NCI-H748 treated with DMSO at 0.1 percent for 48 hours (cell line): ENCODE measurements at regions not wholly inside any gene's neighbourhood (a gene's known extent, or its start where the extent isn't known, plus 50 kb on each side); places are given as distances from the start of the nearest gene placed in this dataset.
"Not testable (repeated sequence)": the region's sequence is repeated elsewhere in the genome, so short reads cannot be mapped to it uniquely, and the experiment has no call there.

ENCODE experiments used
- DNase-seq: peaks from one replicate; lab custom pipeline; 2025; lab: John Stamatoyannopoulos, UW

DNA sequence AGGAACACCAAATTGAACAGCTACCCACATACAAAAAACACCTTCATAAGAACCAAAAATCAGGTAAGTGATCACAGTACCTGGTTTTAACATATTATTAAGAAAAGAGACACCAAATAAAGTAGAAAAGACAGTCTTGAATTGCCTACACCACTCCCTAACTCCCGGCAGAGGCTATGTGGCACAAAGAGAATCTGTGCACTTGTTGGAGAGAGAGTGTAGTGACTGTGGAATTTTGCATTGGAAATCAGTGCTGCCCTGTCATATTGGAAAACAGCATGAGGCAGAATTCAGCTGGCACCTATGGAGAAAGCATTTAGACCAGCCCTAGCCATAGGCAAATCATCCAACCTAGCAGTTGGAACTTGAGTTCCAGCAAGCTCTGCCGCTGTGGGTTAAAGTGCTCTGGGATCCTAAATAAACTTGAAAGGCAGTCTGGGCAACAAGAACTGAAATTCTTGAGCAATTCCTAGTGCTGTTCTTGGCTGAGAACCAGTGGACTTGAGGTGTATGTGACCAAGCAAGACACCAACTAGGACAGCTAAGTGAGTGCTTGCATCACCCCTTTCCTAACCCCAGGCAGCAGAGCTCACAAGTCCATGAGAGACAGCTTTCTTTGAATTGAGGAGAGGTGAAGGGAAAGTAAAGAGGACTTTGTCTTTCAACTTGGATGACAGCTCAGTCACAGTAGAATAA is 969.6 kb upstream of the ALCAM start:
- DNase-seq: no peak

DNA sequence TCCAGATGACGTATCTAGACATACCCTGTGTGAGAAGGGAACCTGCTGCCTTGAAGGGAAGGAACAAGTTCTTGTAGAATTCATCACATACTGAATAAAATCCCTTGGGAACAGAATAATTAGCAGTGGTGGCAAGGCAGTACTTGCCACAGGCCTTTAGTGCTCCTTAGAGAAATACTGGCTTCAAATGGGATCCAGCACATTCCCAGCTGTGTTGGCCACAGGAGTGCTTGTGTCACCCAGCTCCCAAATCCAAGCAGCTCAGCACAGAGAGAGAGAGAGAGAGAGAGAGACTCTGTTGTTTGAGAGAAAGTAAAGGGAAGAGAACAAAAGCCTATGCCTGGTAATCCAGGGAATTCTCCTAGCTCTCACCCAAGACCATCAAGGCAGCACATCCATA is 969.0 kb upstream of the ALCAM start:
- DNase-seq: no peak

DNA sequence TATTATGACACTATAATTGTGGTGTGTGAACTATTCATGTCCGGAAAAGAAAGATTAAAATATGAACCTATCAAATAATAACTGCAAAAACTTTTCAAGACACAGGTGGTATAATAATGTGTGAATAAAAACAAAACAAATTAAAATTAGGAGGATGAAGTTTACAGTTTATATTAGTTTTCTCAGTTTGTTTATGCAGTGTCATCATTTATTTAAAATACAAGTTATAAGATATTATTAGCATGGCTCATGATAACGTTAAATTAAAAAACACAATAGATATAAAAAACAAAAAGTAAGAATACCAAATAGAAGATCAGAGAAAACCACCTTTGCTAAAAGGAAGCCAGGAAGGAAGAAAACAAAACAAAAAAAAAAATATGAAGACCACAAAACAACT is 963.8 kb upstream of the ALCAM start:
- DNase-seq: no peak

DNA sequence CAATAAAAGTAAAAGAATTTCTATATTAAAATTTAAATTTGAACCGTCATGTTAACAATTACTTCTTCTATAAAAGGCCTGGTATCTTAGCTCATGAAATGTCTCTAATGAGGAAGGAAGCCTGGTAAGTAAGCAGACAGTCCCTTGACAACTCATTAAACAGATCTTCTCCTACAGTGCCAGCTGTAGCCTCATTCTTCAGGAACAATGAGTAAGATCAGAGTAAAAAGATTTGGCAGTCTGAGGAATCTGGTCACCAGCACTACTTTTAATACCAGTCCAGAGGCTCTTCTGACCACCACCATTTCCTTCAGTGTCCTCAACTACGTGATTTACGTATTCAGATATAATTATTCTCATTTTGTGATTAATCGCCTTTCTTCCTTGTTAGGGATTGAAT is 955.0 kb upstream of the ALCAM start:
- no peak for DNase-seq

DNA sequence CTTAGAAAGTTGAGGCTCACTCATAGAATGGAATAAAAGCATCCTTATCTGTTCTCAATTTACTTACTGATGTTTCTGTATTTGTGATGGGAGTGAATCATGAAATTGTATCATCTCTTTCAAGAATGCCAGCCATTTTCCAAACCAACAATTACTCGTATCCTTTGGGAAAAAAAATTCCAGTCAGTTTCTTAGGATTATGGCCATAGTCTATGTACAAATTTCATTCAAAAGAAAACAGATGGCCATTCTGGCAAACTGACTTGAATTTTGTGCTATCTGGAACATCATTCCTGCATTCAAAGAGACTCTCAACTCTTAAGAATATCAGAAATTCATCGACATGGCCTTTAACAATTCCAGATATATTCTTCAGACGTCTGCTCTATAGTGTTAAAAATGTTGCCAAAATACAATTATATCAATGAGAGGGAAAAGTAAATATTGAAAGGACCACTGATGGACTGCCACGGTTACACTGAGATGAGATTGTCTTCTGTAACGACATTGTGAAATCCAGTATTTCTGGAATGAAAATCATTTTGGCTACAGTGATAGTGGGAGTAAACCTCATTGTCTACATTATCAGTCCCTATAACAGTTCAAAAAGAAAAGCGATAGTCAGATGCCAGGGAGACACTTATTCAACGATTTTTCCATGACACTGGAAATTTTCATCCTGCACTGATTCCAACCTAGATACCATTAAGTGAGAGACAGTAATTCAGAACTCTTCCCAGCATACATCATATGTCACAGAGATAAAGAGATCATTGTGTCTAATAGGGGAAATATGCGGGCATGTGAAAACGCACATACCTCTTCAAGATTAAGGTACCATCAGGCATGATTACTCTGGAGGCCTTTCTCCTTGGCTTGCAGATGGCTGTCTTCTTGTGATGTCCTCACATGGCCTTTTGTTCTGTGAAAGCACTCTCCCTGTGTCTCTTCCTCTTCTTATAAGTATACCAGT is 953.8 kb upstream of the ALCAM start:
- DNase-seq: no peak

DNA sequence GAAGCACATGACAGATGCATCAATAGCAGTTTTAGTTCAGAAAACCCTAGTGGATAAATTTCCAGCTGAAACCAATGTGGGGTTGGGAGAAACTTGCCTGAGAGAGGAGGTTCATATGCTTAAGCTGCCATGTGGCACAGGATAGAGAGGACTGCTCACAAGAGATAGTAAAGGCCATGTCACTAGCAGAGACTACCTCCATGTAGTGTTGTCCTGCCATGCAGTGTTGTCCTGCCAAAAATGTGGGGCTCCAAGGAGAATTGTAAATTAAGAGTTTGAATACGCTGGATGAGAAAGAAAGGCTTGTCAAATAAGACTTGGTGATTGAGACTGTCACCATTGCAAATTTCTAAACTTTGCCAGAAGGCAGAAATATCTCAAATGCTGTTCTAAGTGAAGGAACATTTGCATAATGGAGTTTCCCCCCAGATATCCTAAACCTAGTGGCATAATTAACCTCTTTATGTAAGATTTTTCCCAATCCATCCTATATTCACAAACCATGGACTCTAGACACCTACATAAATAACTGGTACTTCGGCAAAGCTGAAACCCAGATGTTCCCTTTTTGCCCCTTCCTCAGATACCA is 938.3 kb upstream of the ALCAM start:
- no peak for DNase-seq

DNA sequence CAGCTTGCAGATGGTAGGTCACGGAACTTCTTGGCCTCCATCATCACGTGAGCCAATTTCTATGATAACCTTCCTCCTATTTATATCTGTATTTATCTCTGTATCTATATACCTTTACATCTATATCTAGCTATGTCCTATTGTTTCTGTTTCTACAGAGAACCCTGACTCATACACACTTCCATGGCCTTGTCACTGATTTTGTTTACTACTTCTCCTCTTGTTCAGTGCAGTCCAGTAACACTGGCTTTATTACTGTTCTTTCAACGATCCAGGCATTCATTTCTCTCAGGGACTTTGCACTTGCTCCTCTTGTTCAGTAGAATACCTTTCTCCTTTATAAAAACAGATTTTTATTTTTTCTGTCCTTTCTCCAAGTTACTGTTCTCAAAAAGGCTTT is 937.0 kb upstream of the ALCAM start:
- no peak for DNase-seq

DNA sequence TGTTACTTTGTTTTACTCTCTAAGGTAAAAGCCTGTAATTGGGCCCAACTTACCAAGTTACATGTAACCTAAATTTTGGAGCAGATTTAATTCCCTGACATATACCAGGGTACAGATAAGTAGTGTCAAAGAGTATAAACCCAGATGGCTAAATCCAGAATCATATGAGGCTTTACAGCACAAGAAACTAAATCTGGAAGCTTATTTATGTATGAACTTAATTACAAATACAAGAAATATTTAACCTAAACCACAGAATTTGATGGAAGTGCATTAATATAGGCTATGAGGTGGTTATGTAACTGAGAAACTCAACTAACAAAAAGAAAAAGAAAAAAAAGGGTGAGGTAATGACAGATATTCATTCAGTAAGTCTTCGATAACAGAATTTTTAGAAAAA is 930.2 kb upstream of the ALCAM start:
- no peak for DNase-seq

DNA sequence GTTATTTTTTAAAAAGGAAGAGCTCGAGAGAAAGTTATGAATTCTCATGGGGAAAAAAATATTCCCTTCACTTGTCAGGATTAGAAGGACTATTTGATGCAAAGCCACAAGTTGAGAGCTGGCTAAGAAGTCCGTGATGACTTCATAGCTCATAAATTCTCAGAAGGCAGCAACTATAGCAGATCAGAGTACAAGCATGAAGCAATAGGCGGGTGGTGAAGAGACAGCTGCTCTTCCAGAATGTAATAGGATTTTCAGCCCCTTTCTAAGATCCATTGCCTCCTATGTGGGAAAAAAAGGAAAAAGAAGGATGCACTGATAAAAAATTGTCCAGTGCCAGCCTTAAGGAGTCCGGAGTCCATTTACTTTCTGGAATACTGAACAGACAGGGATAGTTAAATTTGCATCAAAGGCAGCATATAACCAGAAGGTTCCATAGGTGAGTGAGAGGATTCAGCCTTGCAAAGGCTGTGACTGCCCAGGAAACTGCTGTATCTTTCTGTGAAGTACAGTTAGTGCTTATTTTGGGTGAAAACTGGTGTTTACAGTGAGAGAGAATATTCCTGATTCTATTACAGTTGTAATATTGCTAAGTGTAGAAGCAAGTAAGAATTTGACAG is 929.5 kb upstream of the ALCAM start:
- DNase-seq: no peak

DNA sequence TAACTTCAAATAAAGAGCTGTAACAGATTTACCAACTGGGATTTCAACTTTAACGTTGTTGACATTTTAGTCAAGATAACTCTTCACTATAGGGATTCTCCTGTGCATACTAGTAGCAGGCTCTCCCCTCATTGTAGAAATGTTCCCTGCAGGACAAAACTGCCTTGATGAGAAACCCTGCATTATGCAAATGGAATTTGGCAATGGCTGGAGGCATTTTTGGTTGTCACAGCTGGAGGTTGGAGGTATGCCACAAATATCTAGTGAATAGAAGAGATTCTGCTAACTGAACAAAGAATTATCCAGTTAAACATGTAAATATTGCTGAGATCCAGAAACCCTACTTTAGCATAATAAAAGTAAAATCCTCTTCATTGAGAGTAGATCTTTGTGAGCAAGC is 928.8 kb upstream of the ALCAM start:
- no peak for DNase-seq

DNA sequence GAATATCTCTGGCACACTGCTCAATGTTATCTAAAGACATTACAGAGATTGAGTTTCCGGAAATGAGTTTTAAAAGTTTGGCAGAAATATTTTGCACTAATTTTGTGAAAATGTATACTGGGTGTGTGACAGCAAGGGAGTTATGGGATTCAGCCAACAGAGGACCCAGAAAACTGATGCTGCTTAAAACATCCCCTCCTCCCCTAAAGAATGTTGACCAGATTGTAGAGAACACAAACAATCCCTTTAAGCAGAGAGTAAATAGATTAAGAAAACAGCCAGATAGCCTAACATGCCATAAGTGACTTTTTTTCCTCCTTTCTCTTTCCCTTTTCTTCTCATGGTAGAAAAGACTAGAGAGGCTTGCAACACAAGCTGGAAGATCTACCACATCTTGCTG is 928.0 kb upstream of the ALCAM start:
- DNase-seq: no peak

DNA sequence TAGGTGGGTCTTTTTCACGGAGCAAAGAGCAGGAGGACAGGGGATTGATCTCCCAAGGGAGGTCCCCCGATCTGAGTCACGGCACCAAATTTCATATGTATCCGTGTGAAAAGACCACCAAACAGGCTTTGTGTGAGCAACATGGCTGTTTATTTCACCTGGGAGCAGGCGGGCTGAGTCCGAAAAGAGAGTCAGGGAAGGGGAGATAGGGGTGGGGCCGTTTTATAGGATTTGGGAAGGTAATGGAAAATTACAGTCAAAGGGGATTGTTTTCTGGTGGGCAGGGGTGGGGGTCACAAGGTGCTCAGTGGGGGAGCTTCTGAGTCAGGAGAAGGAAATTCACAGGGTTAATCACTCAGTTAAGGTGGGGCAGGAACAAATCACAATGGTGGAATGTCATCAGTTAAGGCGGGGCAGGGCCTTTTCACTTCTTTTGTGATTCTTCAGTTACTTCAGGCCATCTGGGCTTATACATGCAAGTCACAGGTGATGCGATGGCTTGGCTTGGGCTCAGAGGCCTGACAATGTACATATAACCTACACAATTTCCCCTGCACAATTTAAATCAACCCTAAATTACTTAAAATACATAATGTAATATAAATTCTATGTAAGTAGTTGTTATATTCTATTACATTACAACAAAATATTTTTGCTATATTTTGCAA is 921.3 kb upstream of the ALCAM start:
- not testable (repeated sequence) for DNase-seq

DNA sequence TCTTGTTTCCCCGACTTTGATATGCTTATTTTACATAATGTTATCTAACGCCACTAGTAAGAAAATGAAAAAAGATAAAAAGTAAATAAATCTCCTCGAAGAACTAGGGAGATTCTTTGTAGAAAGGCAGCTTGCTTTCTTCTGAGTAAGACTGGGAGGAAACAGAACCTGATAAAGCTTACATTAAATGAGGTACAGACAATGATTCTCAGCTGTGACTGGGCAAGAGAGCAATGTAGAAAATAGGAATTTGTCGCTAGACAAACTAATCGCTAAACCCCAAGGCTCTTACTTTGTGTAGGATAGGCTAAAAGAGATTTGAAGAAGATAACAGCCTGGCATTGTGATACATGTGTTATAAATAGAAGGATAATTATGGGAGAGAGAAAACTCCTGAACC is 919.0 kb upstream of the ALCAM start:
- DNase-seq: no peak

DNA sequence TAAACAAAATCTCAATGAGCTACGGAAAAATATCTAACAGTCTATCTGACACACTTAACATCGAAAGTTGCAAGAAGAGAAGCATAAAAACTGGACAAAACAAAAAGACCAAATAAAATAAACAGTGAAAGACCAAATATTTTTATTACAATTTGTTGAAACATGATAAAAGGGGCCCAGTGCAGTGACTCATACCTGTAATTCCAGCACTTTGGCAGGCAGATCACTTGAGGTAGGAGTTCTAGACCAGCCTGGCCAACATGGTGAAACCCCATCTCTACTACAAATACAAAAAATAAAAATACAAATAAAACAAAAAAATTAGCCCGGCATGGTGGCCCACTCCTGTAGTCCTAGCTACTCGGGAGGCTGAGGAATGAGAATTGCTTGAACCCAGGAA is 914.0 kb upstream of the ALCAM start:
- DNase-seq: no peak

DNA sequence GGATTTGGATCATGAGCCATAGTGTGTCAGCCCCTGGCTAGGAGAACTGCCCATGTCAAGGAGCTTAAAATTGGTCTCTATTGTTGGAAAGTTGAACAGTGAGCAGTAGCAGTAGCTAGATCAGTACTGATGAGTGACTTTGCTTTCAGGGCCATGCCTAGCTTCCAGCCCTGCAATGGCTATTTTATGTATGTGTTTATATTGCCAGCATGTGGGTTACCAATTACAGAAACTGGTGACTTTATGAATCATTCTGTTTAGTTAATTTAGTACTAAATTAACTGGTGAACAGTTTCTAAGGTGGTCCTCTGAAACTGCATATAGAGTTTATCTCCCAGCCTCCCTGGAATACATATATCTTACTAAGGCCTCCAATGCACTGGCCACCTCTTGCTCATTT is 908.1 kb upstream of the ALCAM start:
- no peak for DNase-seq

DNA sequence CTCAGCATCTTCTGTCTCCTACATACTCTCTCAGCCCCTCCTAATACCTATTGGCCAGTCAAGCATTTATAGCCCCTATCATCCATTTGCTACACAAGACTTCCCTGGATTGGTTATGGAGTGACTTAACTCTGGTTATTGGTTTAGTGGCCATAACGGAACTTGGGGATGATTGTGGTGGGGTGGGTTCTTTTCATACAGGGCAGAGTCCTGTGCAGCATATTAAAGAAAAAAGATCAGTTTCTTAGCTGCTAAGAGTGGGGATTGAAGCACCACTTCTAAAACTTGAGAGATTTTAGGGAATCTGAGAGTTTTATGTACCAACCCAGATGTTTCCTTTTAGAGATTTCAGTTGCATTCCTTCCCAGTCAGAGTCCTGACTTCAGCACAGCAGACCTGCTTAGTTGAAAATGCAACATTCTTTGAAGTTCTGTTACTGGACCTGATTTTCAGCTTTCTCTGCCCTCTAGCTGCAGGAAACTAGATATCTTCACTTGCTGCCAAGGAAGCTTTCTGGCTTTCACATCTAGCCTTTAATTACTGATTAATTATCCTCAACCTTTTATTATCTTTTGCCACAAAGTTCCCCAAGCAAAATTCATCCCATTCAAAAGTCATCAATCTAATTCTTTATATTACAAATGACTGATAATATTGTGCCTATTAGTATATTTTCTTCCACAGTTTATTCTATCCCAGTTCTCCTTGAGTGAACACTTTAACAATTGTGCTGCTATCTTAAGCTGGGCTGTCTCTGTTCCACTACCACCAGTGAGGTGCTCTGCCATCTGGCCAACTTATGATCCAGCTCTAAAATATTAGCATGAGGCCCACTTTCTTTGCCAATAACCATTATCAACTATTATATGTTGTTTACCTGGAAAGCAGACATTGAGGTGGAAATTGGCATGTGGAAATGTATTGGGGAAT is 906.0 kb upstream of the ALCAM start:
- no peak for DNase-seq

DNA sequence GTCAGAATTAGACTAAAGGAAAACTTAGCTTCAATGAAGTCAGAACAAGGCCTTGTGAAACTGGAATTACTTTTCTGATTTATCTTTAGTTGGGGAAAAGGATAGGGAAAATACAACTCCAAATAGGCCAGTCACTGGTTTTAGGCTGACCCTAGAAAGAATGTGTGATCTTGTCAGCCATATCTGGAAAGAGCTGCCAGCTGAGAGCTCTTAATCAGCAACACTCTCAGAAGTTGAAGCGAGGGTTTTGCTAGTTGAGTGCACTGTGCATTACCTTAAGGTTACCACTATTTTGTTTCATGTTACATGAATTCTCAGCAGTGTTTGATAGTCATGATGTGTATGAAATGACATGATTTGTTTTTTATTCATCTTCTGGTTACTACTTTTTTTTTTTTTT is 905.3 kb upstream of the ALCAM start:
- DNase-seq: no peak

DNA sequence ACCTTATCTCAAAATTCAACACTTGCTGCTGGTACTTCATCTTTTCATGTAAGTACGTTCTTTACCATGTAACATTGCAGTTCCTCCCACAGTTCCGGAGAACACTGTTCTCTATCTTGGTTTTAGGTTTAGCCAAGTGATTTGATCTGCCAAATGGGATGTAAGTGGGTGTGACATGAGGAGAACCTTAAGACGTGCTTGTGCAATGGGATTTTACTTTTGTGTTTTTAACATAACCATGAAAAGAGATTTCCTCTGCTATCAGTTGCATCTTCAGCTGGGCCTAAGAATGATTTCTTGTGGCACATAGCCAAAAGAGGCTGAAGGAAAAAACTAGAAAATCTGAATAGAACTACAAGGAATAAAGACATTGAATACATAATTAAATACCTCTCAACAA is 894.5 kb upstream of the ALCAM start:
- no peak for DNase-seq

DNA sequence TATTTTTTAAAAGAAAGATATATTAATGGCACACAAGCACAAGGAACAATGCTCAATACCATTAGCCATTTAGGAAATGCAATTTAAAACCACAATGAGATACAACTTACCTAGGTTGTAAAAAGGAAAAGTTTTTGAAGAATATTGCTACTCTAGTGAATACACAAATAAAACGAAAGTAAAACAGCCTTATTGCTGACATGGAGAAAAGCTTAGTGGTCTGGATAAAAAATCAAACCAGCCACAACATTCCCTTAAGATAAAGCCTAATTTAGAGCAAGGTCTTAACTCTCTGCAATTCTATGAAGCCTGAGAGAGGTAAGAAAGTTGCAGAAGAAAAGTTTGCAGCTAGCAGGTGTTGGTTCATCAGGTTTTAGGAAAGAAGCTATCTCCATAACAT is 892.7 kb upstream of the ALCAM start:
- DNase-seq: no peak

DNA sequence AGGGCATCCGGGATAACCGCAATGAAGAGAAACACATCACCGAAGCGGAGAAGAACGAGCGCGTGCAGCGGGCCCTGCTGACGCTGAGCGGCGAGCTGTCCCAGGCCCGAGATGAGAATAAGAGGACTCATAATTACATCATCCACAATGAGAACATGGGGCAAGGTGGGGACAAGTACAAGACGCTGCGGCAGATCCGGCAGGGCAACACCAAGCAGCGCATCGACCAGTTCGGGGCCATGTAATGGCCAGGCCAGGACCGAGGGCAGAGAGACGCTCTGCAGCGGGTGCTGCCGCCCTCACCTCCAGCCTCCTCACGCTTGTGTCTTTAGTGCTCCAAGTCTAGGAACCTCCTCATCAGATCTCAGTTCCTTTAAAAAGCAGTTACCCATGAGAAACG is 863.7 kb upstream of the ALCAM start:
- DNase-seq: no peak
